OCI-LY7 (cell line): ENCODE measurements at regions not wholly inside any gene's neighbourhood (a gene's known extent, or its start where the extent isn't known, plus 50 kb on each side); places are given as distances from the start of the nearest gene placed in this dataset.

ENCODE experiments used
- BruUV-seq: library from RNA; stranded (reverse); fragments of 400-500 nt; replicated peaks from 2 replicates; lab custom pipeline; 2021; lab: Mats Ljungman, UMichigan
- CTCF ChIA-PET: fragments of 300-600 bp; sonication (Branson Sonifier 250); formaldehyde crosslinking; loops from one replicate; lab custom pipeline; 2022; ENCODE audit warnings: antibody characterized with exemption; ENCODE audit not compliant: unreplicated experiment; lab: Charles Lee
- POLR2A ChIA-PET: fragments of 300-600 bp; sonication (Branson Sonifier 250); formaldehyde crosslinking; loops from one replicate; lab custom pipeline; 2022; ENCODE audit warnings: antibody characterized with exemption; lab: Charles Lee
- DNase-seq: peaks from one replicate; pipeline ENCODE4 v3.0.0-alpha.2; 2015; ENCODE audit warnings: low spot score
- H2AFZ ChIP-seq: fragments of 200-600 bp; sonication (generic), shearing (Covaris generic); 2 replicates; pipeline ENCODE4 v1.6.1; 2014; ENCODE audit warnings: mild to moderate bottlenecking, antibody characterized with exemption, low read length, moderate library complexity
- H3K27ac ChIP-seq: fragments of 200-600 bp; sonication (generic); 2 replicates; pipeline ENCODE4 v1.5.1; 2014; ENCODE audit warnings: mixed run types, low read depth, mild to moderate bottlenecking, moderate library complexity, low read length, inconsistent platforms; ENCODE audit not compliant: poor library complexity, severe bottlenecking
- H3K36me3 ChIP-seq: fragments of 200-600 bp; sonication (generic); 2 replicates; pipeline ENCODE4 v1.6.1; 2014; ENCODE audit warnings: mild to moderate bottlenecking, antibody characterized with exemption, low read length, moderate library complexity, mixed read lengths; ENCODE audit not compliant: insufficient read depth
- H3K4me1 ChIP-seq: fragments of 200-600 bp; sonication (generic); 2 replicates; pipeline ENCODE4 v1.5.1; 2014; ENCODE audit warnings: mild to moderate bottlenecking, low read length; ENCODE audit not compliant: insufficient read depth, poor library complexity, severe bottlenecking
- H3K4me2 ChIP-seq: fragments of 200-600 bp; sonication (generic); 2 replicates; pipeline ENCODE4 v1.6.1; 2014; ENCODE audit warnings: mild to moderate bottlenecking, low read length
- H3K4me3 ChIP-seq: fragments of 200-600 bp; sonication (generic); 2 replicates; pipeline ENCODE4 v1.5.1; 2014; ENCODE audit warnings: mild to moderate bottlenecking, low read depth, low read length; ENCODE audit not compliant: poor library complexity, severe bottlenecking
- H3K79me2 ChIP-seq: fragments of 200-600 bp; sonication (generic); 2 replicates; pipeline ENCODE4 v1.6.1; 2016; ENCODE audit warnings: low read depth, mild to moderate bottlenecking, low read length, moderate library complexity, mixed read lengths; ENCODE audit not compliant: insufficient read depth
- H3K9me2 ChIP-seq: fragments of 200-600 bp; sonication (generic); 2 replicates; pipeline ENCODE4 v1.6.1; 2016; ENCODE audit warnings: mild to moderate bottlenecking, low read length, mixed read lengths; ENCODE audit not compliant: insufficient read depth
- H3K9me3 ChIP-seq: fragments of 200-600 bp; sonication (generic); 2 replicates; pipeline ENCODE4 v1.6.1; 2014; ENCODE audit warnings: mild to moderate bottlenecking, mixed run types, low read length, mixed read lengths
- H4K20me1 ChIP-seq: fragments of 200-600 bp; sonication (generic); 2 replicates; pipeline ENCODE4 v1.6.1; 2014; ENCODE audit warnings: mild to moderate bottlenecking, antibody characterized with exemption, low read length, moderate library complexity, mixed read lengths; ENCODE audit not compliant: insufficient read depth
- EZH2phosphoT487 ChIP-seq: fragments of 200-600 bp; sonication (generic); IDR thresholded peaks from 2 replicates; pipeline ENCODE4 v1.6.1; 2018; ENCODE audit warnings: low read depth, borderline replicate concordance, mild to moderate bottlenecking, mixed run types, antibody characterized with exemption, low read length, moderate library complexity, mixed read lengths
- intact Hi-C: fragments of 100-400 bp; cut with micrococcal nuclease; formaldehyde crosslinking; loops from one replicate; pipeline ENCODE4 v1.10.0; 2022; ENCODE audit not compliant: unreplicated experiment
- TF ChIP-seq, protein P1 (sequence below): fragments of 200-600 bp; sonication (generic); conservative IDR thresholded peaks from 2 replicates; pipeline ENCODE4 v1.5.1; 2014; ENCODE audit warnings: mild to moderate bottlenecking, antibody characterized with exemption, low read length, moderate library complexity, mixed read lengths

DNA sequence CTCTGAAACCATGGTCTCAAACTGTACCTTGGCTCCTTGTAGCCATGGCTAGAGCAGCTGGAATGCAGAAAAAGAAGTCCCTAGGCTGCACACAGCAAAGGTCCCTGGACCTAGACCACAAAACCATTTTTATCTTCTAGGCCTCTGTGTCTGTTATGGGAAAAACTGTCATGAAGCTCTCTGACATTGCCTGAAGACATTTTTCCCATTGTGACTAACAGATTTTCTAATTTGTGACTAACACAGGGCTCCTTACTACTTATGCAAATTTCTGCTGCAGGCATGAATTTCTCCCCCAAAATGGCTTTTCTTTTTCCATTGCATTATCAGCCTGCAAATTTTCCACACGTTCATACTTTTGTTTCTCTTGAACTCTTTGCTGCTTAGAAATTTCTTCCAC is 470.4 kb downstream of the KDM5D start:
- no peak overlapping the region for H3K27ac ChIP-seq
- no peak overlapping the region for H3K4me3 ChIP-seq
- no peaks in the 10 kb centered on the region for H3K4me1 ChIP-seq
- intact Hi-C loops: no loop called here
- POLR2A ChIA-PET: no interaction called here
- DNase-seq: no peak
- no peaks in the 10 kb centered on the region for H3K36me3 ChIP-seq
- no TSS peak for BruUV-seq
- no peaks in the 10 kb centered on the region for H4K20me1 ChIP-seq
- H2AFZ ChIP-seq: no peak overlapping the region
- no peaks in the 10 kb centered on the region for H3K9me3 ChIP-seq
- no peaks in the 10 kb centered on the region for H3K79me2 ChIP-seq
- no peak overlapping the region for H3K4me2 ChIP-seq
- TF ChIP-seq EZH2phosphoT487: no peak
- TF ChIP-seq, protein P1, sequence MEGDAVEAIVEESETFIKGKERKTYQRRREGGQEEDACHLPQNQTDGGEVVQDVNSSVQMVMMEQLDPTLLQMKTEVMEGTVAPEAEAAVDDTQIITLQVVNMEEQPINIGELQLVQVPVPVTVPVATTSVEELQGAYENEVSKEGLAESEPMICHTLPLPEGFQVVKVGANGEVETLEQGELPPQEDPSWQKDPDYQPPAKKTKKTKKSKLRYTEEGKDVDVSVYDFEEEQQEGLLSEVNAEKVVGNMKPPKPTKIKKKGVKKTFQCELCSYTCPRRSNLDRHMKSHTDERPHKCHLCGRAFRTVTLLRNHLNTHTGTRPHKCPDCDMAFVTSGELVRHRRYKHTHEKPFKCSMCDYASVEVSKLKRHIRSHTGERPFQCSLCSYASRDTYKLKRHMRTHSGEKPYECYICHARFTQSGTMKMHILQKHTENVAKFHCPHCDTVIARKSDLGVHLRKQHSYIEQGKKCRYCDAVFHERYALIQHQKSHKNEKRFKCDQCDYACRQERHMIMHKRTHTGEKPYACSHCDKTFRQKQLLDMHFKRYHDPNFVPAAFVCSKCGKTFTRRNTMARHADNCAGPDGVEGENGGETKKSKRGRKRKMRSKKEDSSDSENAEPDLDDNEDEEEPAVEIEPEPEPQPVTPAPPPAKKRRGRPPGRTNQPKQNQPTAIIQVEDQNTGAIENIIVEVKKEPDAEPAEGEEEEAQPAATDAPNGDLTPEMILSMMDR: no peak
- no peaks in the 10 kb centered on the region for H3K9me2 ChIP-seq
- CTCF ChIA-PET: no interaction called here

DNA sequence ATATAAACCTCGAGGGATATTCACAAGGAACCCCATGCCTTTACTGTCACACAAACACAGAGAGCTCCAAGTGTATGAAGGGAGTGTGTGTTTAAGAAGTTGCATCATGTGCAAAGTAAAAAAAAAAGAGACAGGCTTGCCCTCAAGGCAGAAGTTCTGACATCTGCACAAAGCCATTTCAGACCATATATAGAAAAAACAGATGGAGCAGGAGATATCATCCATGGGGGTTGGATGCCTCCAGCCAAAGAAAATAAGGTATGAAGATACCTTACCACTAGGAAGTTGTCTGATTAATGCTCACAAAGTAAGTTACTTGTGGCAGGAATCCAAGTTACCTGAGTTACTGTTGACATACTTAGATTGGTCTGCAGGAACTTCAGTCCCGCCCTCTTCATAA is 476.2 kb downstream of the KDM5D start:
- Histone ChIP-seq H3K79me2 (no peaks in the 10 kb centered on the region), H3K36me3 (no peaks in the 10 kb centered on the region), H2AFZ (no peak overlapping the region), H3K9me2 (no peaks in the 10 kb centered on the region), H3K9me3 (no peaks in the 10 kb centered on the region), H3K4me2 (no peak overlapping the region), H3K4me1 (no peaks in the 10 kb centered on the region), H3K27ac (no peak overlapping the region), H4K20me1 (no peaks in the 10 kb centered on the region), H3K4me3 (no peak overlapping the region)
- TF ChIP-seq, protein P1: no peak
- no peak for TF ChIP-seq EZH2phosphoT487
- ChIA-PET CTCF (no interaction called here), POLR2A (no interaction called here)
- DNase-seq: no peak
- intact Hi-C loops: loop anchor here (10.0 kb wide), 1 partner anchor 64 kb away; no protein-coding TSS in a partner anchor
- no TSS peak for BruUV-seq

DNA sequence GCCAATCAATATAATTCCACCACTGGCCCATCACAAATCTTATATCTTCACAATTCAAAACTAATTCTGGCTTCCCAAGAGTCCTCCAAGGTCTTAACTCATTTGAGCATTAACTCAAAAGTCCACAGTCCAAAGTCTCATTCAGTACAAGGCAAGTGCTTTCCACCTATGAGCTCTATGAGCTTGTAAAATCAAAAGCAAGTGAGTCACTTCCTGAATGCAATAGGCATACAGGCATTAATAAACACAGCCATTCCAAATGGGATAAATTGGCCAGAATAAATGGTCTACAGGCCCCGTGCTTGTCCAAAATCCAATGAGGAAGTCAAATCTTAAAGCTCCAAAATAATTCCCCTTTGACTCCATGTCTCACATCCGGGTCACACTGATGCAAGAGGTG is 479.1 kb downstream of the KDM5D start:
- no TSS peak for BruUV-seq
- Histone ChIP-seq H3K79me2 (no peaks in the 10 kb centered on the region), H4K20me1 (no peaks in the 10 kb centered on the region), H3K4me3 (no peak overlapping the region), H2AFZ (no peak overlapping the region), H3K36me3 (no peaks in the 10 kb centered on the region), H3K27ac (no peak overlapping the region), H3K4me2 (no peak overlapping the region), H3K4me1 (no peaks in the 10 kb centered on the region), H3K9me2 (no peaks in the 10 kb centered on the region), H3K9me3 (no peaks in the 10 kb centered on the region)
- ChIA-PET POLR2A (interaction anchor here (0.5 kb wide), 1 partner anchor 18 kb away, joined by 4 read pairs; no protein-coding TSS in a partner anchor), CTCF (no interaction called here)
- TF ChIP-seq, protein P1: no peak
- TF ChIP-seq EZH2phosphoT487: no peak
- intact Hi-C loops: loop anchor here (10.0 kb wide), 1 partner anchor 61 kb away; no protein-coding TSS in a partner anchor
- no peak for DNase-seq
